ENCODE measurements at regions not wholly inside any gene's neighbourhood (a gene's known extent, or its start where the extent isn't known, plus 50 kb on each side); places are given as distances from the start of the nearest gene placed in this dataset.

DNA sequence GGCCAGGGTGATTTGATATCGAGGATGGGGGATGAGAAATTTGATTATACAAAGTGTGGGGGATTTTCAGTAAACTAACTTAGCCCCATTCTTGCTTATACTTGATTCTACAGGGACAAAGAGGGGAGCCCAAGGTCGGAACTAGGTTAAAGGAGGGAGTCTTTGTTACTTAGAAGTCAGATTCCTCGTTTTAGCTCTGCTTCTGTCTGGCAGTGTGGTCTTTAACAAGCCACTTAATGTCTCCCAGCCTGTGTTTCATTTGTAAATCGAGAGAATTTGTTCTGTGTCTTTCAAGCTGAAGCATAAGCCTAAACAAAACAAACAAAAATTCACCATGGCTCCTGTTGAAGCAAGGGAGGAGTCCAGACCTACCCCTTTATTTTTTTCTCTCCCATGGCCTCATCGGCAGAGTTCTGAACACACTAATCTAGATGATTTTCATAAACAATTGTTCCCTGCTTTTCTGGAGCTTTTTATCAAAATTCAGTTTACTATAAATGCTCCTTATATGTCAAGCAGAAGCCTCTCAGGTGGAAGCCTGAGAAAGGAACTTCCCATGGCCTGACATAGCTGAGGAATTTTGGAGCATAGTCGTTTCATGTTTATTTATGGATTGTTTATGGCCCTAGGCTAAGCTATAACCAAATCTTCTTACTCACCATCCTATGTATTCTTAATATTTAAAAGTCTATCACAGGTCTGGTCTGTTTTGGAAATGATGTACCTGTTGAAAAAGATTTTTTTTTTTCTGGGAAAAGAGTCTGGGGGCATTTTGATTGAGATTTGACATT, 62.6 kb upstream of the SYTL5 start:
- TF ChIP-seq POLR2A (IDR thresholded peaks at IDR 0.05), result no peak
- no peak for TF ChIP-seq CTCF (IDR thresholded peaks at IDR 0.05)

All from testis (tissue), 2 donors.